Right hindlimb (tissue), 1 donor: ENCODE measurements at regions not wholly inside any gene's neighbourhood (a gene's known extent, or its start where the extent isn't known, plus 50 kb on each side); places are given as distances from the start of the nearest gene placed in this dataset.

ENCODE experiments used
- DNase-seq: peaks from one replicate; pipeline ENCODE4 v3.0.0-alpha.2; 2018

- DNase-seq, result no peak
Measured at GRCh38 chr3:162764051-162764807, 1267.6 kb downstream of the OTOL1 start.

GRCh38 chr3:162764808-162765071, 1268.1 kb downstream of the OTOL1 start:
- no peak for DNase-seq

- no peak for DNase-seq
Measured at GRCh38 chr3:162765524-162765923, 1268.9 kb downstream of the OTOL1 start.

GRCh38 chr3:162769564-162769963, 1273.0 kb downstream of the OTOL1 start:
- no peak for DNase-seq

- DNase-seq, result no peak
Measured at GRCh38 chr3:162770551-162770950, 1273.9 kb downstream of the OTOL1 start.

- DNase-seq, result no peak
Measured at GRCh38 chr3:162774613-162775100, 1278.0 kb downstream of the OTOL1 start.

GRCh38 chr3:162776148-162776547, 1279.5 kb downstream of the OTOL1 start:
- no peak for DNase-seq

GRCh38 chr3:162777118-162777517, 1280.5 kb downstream of the OTOL1 start:
- DNase-seq, result no peak

GRCh38 chr3:162780313-162780712, 1283.7 kb downstream of the OTOL1 start:
- DNase-seq, result no peak

GRCh38 chr3:162799910-162800309, 1303.3 kb downstream of the OTOL1 start:
- no peak for DNase-seq

- DNase-seq, result no peak
Measured at GRCh38 chr3:162802228-162802965, 1305.8 kb downstream of the OTOL1 start.

GRCh38 chr3:162810776-162811175, 1314.2 kb downstream of the OTOL1 start:
- no peak for DNase-seq

- DNase-seq, result no peak
Measured at GRCh38 chr3:162842549-162843216, 1346.1 kb downstream of the OTOL1 start.

- no peak for DNase-seq
Measured at GRCh38 chr3:162845918-162846317, 1349.3 kb downstream of the OTOL1 start.

- no peak for DNase-seq
Measured at GRCh38 chr3:162847511-162847910, 1350.9 kb downstream of the OTOL1 start.

GRCh38 chr3:162863579-162863978, 1367.0 kb downstream of the OTOL1 start:
- DNase-seq, result no peak

- DNase-seq, result no peak
Measured at GRCh38 chr3:162865466-162865865, 1368.9 kb downstream of the OTOL1 start.

GRCh38 chr3:162879021-162879562, 1382.5 kb downstream of the OTOL1 start:
- no peak for DNase-seq

- DNase-seq, result no peak
Measured at GRCh38 chr3:162884373-162884772, 1387.8 kb downstream of the OTOL1 start.

GRCh38 chr3:162892921-162893793, 1396.5 kb downstream of the OTOL1 start:
- DNase-seq, result no peak

GRCh38 chr3:162897291-162897690, 1400.7 kb downstream of the OTOL1 start:
- DNase-seq, result no peak

- no peak for DNase-seq
Measured at GRCh38 chr3:162932503-162932902, 1435.9 kb downstream of the OTOL1 start.

- no peak for DNase-seq
Measured at GRCh38 chr3:162933656-162934055, 1437.0 kb downstream of the OTOL1 start.
